ENCODE measurements at regions not wholly inside any gene's neighbourhood (a gene's known extent, or its start where the extent isn't known, plus 50 kb on each side); places are given as distances from the start of the nearest gene placed in this dataset.
"Not testable (repeated sequence)": the region's sequence is repeated elsewhere in the genome, so short reads cannot be mapped to it uniquely, and the experiment has no call there.

- DNase-seq (ENCODE audit: low read depth in 4 of 4, low spot score in 1 of 4), result no peak
Observed at GRCh38 chr5:168092209-168093185, 198.9 kb upstream of the WWC1 start.

GRCh38 chr5:168093200-168093910 lies 198.1 kb upstream of the WWC1 start:
- DNase-seq (ENCODE audit: low read depth in 4 of 4, low spot score in 1 of 4), result no peak

- DNase-seq (ENCODE audit: low read depth in 4 of 4, low spot score in 1 of 4), result no peak
Observed at GRCh38 chr5:168096525-168096924, 194.9 kb upstream of the WWC1 start.

DNA sequence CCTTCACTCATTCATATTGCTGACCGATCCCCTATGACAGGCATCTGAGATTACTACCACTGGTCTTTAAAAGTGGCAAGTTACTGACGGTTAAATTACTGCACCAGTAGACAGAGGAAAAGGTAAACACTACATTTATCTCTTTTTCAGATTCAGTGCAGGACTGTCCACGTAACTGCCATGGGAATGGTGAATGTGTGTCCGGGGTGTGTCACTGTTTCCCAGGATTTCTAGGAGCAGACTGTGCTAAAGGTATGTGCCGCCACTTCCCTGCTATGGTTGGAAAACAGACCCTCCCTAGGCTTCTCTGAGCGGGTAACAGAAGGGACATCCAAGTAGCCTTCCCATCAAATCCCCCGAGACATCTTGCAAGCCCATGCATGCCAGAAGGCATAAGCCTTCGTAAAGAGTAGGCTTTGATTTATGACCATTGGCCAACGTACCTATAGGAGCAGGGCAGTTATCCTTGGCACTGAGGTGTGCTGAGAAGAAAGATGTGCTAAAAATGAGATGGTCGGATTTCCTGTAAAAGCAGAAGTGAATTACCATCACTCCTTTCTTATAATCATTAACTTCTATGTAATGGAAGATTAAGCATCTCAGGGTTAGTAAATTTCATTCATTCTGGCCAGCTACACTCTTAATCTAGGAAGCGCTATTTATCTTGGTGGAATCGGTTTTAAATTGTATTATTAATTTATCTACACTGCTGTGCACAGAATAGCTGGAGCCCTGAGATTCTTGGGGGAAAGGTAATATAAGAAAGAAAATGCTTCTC lies 193.4 kb upstream of the WWC1 start:
- DNase-seq (ENCODE audit: low read depth in 4 of 4, low spot score in 1 of 4), result no peak

- DNase-seq (ENCODE audit: low read depth in 4 of 4, low spot score in 1 of 4), result no peak
Observed at GRCh38 chr5:168101352-168101751, 190.1 kb upstream of the WWC1 start.

DNA sequence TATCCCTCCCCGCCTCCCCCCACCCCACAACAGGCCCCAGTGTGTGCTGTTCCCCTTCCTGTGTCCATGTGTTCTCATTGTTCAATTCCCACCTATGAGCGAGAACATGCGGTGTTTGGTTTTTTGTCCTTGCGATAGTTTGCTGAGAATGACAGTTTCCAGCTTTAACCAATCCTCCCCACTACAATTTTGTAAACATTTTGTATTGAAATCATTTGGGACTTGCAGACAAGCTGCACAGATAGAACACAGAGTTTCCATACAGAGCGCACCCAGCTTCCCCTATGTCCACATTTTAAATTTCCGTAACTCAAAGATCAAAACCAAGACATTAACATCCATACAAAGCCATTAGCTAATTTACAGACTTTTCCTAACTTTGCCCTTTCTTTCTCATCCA lies 188.4 kb upstream of the WWC1 start:
- not testable (repeated sequence) for DNase-seq (ENCODE audit: low read depth in 4 of 4, low spot score in 1 of 4)

DNA sequence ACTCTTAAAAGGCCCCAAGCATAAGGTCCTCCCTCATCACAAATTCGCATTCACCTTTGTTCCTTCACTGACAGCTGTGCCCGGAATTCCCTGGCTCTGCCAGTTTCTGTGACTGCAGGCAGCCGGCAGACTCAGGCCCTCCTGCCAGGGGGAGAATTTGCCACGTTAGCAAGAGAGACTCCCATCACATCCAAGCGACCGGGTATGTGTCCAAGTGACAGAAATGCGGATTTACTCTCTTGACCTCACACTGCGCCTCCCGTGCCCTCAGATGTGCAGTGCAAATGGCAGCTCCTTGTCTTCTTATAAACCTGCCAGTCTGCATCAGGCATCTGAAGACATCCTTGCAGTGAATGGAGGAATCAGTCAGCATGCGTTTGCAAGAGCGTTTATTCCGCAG lies 187.1 kb upstream of the WWC1 start:
- no peak for DNase-seq (ENCODE audit: low read depth in 4 of 4, low spot score in 1 of 4)

DNA sequence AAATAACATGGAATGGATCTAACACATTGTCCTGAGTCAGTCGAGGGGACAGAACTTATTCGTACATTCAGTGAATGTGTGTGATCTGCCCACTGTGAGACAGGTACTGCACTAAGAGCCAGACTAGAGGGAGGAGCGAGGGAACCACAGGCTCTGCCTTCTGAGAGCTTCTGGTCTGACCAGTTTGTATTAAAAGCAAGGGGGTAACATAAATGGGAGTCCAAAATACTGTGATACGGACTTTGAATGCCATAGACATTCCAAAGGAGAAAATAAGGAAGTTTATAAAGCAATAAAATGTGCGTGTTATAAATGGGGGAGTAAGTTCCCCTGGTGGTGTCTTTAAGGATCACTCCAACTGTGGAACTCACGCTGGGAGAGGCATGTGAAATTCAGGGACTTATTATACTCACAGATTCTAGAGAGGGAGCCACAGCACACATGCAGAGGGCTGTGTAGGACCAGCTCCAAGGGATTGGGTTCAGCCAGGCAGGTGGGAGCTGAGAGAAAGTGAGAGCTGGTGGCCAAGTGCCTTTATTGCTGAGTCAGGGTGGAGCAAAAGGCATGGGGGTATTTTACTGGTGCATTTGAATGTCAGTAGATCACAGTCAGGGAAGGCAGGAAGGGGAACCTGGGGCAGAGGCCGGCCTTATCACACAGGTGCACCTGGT lies 186.5 kb upstream of the WWC1 start:
- no peak for DNase-seq (ENCODE audit: low read depth in 4 of 4, low spot score in 1 of 4)

GRCh38 chr5:168106008-168106761 lies 185.3 kb upstream of the WWC1 start:
- no peak for DNase-seq (ENCODE audit: low read depth in 4 of 4, low spot score in 1 of 4)

DNA sequence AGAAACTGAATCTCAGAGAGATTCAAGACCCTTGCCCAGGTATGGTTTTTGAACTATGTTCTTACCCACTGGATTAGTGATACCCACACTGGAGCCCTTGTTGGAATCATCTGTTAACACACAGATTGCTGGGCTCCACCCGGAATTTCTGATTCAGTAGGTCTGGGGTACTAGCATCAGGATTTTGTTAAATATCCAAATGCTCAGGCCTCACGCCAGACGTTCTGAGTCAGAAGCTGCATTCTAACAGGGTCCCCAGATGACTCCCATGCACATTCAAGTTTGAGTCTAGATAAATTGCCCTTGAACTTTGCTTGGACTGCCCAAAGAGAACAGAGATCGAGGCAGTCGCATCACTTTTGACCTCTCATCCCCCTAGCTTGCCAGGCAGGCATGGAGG lies 182.0 kb upstream of the WWC1 start:
- no peak for DNase-seq (ENCODE audit: low read depth in 4 of 4, low spot score in 1 of 4)

- no peak for DNase-seq (ENCODE audit: low read depth in 4 of 4, low spot score in 1 of 4)
Observed at GRCh38 chr5:168110384-168110783, 181.1 kb upstream of the WWC1 start.

DNA sequence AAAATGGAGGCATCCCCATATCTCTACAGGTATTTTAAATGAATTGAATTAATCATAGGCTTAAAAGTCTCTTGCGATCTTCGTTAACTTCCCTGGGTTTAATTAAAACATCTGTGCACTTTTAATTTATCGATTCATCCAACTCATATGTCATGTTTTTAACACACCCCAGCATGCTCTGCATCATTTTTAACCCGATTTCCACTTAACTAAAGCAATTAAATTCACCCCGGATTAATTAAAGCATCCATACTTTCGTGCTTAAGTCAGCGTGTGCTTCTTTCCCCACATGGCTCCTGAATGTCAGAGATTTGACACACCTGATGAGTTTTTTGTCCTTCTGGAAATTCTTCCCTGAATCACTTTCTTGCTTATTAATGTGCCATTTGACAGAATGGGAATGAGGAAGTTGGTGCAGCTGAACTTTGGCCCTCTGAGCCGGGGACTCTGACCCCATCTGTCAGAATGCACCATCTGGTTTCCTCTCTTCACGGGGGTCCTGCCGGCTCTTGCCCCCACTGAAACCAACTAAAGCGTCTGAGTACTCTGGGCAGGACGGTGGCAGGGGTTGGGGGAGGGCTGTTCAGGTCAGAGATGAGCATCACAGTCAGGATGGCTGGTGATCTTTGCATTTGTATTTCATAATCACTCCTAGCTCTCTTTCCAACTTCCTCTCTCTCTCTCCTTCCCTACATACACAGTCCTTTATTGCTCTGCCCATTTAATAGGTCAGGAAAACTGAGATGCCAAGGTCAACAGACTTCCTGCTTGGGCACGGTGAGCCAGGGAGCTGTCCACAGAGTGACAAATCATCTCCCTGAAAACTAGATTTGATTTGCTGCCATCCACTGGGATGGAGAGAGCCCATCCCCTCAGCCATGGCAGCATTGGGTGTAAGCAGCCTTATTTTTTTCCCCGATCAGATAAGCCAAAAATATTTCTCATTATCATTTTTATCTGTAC lies 180.3 kb upstream of the WWC1 start:
- no peak for DNase-seq (ENCODE audit: low read depth in 4 of 4, low spot score in 1 of 4)

GRCh38 chr5:168114444-168115017 lies 176.9 kb upstream of the WWC1 start:
- DNase-seq (ENCODE audit: low read depth in 4 of 4, low spot score in 1 of 4), result peak in 2 of 4 experiments; percentile 3 to 34

GRCh38 chr5:168117469-168117868 lies 174.0 kb upstream of the WWC1 start:
- no peak for DNase-seq (ENCODE audit: low read depth in 4 of 4, low spot score in 1 of 4)

- no peak for DNase-seq (ENCODE audit: low read depth in 4 of 4, low spot score in 1 of 4)
Observed at GRCh38 chr5:168118042-168118668, 173.3 kb upstream of the WWC1 start.

GRCh38 chr5:168120401-168121137 lies 170.9 kb upstream of the WWC1 start:
- DNase-seq (ENCODE audit: low read depth in 4 of 4, low spot score in 1 of 4), result no peak

DNA sequence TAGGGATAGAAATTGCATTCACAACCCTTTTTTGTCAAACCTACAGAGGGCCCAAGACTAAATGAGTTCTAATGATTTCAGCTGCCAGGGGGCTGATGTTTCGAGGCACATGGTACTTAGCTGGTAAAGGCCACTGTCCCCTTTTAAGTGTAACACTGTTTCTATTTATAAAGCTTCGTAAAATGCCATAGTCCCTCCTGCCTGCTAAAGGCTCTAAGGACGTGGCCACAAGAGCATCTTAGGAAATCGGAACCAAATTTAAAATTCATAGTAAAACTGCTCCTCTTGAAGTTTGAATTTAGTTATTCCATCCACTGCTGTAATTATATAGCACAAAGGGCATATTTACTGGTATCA lies 170.3 kb upstream of the WWC1 start:
- DNase-seq (ENCODE audit: low read depth in 4 of 4, low spot score in 1 of 4), result no peak
